Astrocyte (in vitro differentiated cells and primary cell): ENCODE measurements at regions not wholly inside any gene's neighbourhood (a gene's known extent, or its start where the extent isn't known, plus 50 kb on each side); places are given as distances from the start of the nearest gene placed in this dataset.
"Not testable (repeated sequence)": the region's sequence is repeated elsewhere in the genome, so short reads cannot be mapped to it uniquely, and the experiment has no call there.

ENCODE experiments used
- EZH2 ChIP-seq: IDR thresholded peaks from 2 replicates; pipeline ENCODE4 v1.6.1; 2012; ENCODE audit warnings: mild to moderate bottlenecking, low read length, inconsistent platforms; ENCODE audit not compliant: insufficient read depth
- TF ChIP-seq, protein P1 (sequence below): IDR thresholded peaks from 2 replicates; pipeline ENCODE4 v1.5.1; 2011; ENCODE audit warnings: low read depth, mild to moderate bottlenecking, inconsistent platforms, low read length, moderate library complexity; ENCODE audit not compliant: insufficient read depth

DNA sequence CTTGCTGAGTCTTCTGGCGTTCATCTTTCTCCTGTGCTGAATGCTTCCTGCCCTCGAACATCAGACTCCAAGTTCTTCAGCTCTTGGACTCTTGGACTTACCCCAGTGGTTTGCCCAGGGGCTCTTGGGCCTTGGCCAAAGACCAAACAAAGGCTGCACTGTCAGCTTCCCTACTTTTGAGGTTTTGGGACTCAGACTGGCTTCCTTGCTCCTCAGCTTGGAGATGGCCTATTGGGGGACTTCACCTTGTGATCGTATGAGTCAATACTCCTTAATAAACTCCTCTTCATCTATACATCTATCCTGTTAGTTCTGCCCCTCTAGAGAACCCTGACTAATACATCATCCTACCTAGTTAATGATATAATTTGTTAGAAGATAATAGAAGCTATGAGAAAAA is 415.4 kb downstream of the TMEM38B start:
- TF ChIP-seq, protein P1, sequence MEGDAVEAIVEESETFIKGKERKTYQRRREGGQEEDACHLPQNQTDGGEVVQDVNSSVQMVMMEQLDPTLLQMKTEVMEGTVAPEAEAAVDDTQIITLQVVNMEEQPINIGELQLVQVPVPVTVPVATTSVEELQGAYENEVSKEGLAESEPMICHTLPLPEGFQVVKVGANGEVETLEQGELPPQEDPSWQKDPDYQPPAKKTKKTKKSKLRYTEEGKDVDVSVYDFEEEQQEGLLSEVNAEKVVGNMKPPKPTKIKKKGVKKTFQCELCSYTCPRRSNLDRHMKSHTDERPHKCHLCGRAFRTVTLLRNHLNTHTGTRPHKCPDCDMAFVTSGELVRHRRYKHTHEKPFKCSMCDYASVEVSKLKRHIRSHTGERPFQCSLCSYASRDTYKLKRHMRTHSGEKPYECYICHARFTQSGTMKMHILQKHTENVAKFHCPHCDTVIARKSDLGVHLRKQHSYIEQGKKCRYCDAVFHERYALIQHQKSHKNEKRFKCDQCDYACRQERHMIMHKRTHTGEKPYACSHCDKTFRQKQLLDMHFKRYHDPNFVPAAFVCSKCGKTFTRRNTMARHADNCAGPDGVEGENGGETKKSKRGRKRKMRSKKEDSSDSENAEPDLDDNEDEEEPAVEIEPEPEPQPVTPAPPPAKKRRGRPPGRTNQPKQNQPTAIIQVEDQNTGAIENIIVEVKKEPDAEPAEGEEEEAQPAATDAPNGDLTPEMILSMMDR, result not testable (repeated sequence)
- TF ChIP-seq EZH2, result not testable (repeated sequence)
